BJ (cell line): ENCODE measurements at regions not wholly inside any gene's neighbourhood (a gene's known extent, or its start where the extent isn't known, plus 50 kb on each side); places are given as distances from the start of the nearest gene placed in this dataset.

Experiments used
- CTCF ChIA-PET: fragments of 350-600 bp; formaldehyde crosslinking; extraction: SDS; loops from one replicate; lab custom pipeline; 2021; ENCODE audit warnings: antibody characterized with exemption, inconsistent platforms; lab: Yijun Ruan, JAX
- POLR2A ChIA-PET: fragments of 300-600 bp; sonication (Branson Sonifier 250); formaldehyde crosslinking; extraction: SDS; loops from one replicate; lab custom pipeline; 2021; ENCODE audit warnings: antibody characterized with exemption; lab: Charles Lee
- DNase-seq: peaks from one replicate; pipeline ENCODE4 v3.0.0-alpha.2; 2011; ENCODE audit warnings: low read depth
- H3K27me3 ChIP-seq: 2 replicates; pipeline ENCODE4 v1.6.0; 2011; ENCODE audit warnings: low read length; ENCODE audit not compliant: control insufficient read depth, insufficient read depth
- H3K36me3 ChIP-seq: 2 replicates; pipeline ENCODE4 v1.5.1; 2011; ENCODE audit warnings: low read length; ENCODE audit not compliant: control insufficient read depth, insufficient read depth
- H3K4me3 ChIP-seq: 2 replicates; pipeline ENCODE4 v1.5.1; 2011; ENCODE audit warnings: low read depth, mild to moderate bottlenecking, control low read depth, low read length
- TF ChIP-seq, protein P1 (sequence below): IDR thresholded peaks from 2 replicates; pipeline ENCODE4 v1.5.1; 2011; ENCODE audit warnings: low read depth, mild to moderate bottlenecking, control low read depth, inconsistent platforms, low read length, moderate library complexity; ENCODE audit not compliant: insufficient read depth

GRCh38 chr11:70577258-70577603 is 178.9 kb downstream of the CTTN start:
- CTCF ChIA-PET: no interaction called here
- no peak overlapping the region for H3K4me3 ChIP-seq
- H3K36me3 ChIP-seq: no peaks in the 10 kb centered on the region
- TF ChIP-seq, protein P1, sequence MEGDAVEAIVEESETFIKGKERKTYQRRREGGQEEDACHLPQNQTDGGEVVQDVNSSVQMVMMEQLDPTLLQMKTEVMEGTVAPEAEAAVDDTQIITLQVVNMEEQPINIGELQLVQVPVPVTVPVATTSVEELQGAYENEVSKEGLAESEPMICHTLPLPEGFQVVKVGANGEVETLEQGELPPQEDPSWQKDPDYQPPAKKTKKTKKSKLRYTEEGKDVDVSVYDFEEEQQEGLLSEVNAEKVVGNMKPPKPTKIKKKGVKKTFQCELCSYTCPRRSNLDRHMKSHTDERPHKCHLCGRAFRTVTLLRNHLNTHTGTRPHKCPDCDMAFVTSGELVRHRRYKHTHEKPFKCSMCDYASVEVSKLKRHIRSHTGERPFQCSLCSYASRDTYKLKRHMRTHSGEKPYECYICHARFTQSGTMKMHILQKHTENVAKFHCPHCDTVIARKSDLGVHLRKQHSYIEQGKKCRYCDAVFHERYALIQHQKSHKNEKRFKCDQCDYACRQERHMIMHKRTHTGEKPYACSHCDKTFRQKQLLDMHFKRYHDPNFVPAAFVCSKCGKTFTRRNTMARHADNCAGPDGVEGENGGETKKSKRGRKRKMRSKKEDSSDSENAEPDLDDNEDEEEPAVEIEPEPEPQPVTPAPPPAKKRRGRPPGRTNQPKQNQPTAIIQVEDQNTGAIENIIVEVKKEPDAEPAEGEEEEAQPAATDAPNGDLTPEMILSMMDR: no peak
- no peak for DNase-seq
- H3K27me3 ChIP-seq: no peaks in the 10 kb centered on the region
- POLR2A ChIA-PET: no interaction called here

GRCh38 chr11:70577948-70578347 is 179.6 kb downstream of the CTTN start:
- ChIA-PET CTCF (no interaction called here), POLR2A (no interaction called here)
- no peaks in the 10 kb centered on the region for H3K27me3 ChIP-seq
- no peak for DNase-seq
- H3K36me3 ChIP-seq: no peaks in the 10 kb centered on the region
- H3K4me3 ChIP-seq: no peak overlapping the region
- TF ChIP-seq, protein P1: no peak

- CTCF ChIA-PET: no interaction called here
Measured at GRCh38 chr11:70578371-70578770, 180.0 kb downstream of the CTTN start.

DNA sequence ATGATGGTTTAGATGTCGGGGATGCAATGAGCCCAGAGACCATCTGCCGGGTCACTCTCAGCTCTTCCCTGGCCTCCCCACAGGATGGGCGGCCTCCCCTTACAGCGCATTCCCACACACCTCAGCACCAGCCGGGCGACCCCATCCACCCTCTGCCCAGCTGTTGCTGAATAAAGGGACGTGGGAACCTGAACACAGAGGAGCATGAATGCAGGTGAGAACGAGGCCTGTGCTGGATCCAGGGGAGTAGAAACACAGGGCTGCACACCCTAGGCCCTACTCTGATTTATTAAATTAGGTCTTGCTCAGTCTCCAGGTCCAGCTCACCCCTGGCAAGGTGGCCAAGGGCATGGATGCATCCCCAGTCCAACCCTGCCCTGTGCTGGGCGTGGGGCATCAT is 180.5 kb downstream of the CTTN start:
- DNase-seq: no peak
- ChIA-PET CTCF (no interaction called here), POLR2A (no interaction called here)
- TF ChIP-seq, protein P1: no peak
- no peak overlapping the region for H3K4me3 ChIP-seq
- no peaks in the 10 kb centered on the region for H3K27me3 ChIP-seq
- no peaks in the 10 kb centered on the region for H3K36me3 ChIP-seq

More at GRCh38 chr11:70578371-70578770, 180.0 kb downstream of the CTTN start:
- Histone ChIP-seq H3K4me3 (no peak overlapping the region), H3K36me3 (no peaks in the 10 kb centered on the region), H3K27me3 (no peaks in the 10 kb centered on the region)
- TF ChIP-seq, protein P1: no peak
- no peak for DNase-seq
- POLR2A ChIA-PET: no interaction called here

DNA sequence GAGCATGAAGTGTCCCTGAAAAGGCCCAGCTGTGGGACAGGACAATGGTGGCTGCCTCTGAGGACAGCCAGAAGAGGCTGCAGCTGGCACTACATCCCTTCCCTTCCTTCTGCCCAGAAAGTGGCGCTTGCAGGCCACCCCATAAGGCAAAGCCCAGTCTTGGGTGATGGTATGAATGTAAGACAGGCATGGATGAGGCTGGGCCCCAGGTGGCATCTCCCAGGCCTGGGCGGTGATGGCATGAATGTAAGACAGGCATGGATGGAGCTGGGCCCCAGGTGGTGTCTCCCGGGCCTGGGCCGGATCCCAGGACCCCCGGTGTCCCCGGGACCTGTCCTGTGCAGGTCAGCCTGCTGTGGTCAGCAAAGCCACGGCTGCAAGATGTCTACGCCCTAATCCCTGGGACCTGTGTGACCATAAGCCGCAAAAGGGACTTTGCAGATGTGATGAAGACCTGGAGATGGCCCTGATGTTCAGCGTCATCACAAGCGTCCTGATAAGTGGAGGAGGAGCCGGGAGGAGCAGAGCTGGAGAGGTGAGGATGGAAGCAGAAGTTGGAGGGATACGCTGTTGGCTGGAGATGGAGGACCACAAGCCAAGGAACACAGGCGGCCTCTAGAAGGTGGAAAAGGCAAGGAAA is 181.1 kb downstream of the CTTN start:
- Histone ChIP-seq H3K4me3 (no peak overlapping the region), H3K27me3 (no peaks in the 10 kb centered on the region), H3K36me3 (no peaks in the 10 kb centered on the region)
- POLR2A ChIA-PET: no interaction called here
- no peak for DNase-seq
- CTCF ChIA-PET: no interaction called here
- TF ChIP-seq, protein P1: no peak
